ENCODE measurements at regions not wholly inside any gene's neighbourhood (a gene's known extent, or its start where the extent isn't known, plus 50 kb on each side); places are given as distances from the start of the nearest gene placed in this dataset.

DNA sequence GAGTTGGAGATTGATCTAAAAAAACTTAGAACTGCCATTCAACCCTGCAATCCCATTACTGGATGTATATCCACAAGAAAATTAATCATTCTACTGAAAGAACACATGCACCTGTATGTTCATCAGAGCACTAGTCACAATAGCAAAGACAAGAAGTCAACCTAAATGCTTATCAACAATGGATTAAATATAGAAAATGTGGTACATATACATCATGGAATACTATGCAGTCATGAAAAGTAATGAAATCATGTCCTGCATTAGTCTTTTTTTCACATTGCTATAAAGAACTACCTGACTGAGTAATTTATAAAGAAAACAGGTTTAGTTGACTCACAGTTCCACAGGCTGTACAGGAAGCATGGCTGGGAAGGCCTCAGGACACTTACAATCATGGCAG is 850.5 kb downstream of the TECRL start:
- Histone ChIP-seq H3K36me3 (replicated peaks; ENCODE audit: insufficient read depth, low read length) (no peaks in the 10 kb centered on the region), H3K27ac (ENCODE audit: low read length) (no peak overlapping the region), H3K9ac (ENCODE audit: low read length) (no peak overlapping the region), H3K27me3 (replicated peaks; ENCODE audit: insufficient read depth, low read length) (no peaks in the 10 kb centered on the region), H3K4me1 (ENCODE audit: low read length) (no peaks in the 10 kb centered on the region), H3K9me3 (replicated peaks; ENCODE audit: insufficient read depth, low read length) (no peaks in the 10 kb centered on the region), H3K9me2 (replicated peaks; ENCODE audit: insufficient read depth, low read length) (no peaks in the 10 kb centered on the region), H3F3A (ENCODE audit: insufficient read depth, low read length) (no peaks in the 10 kb centered on the region), H3K4me3 (ENCODE audit: low read length) (no peak overlapping the region), H2AFZ (ENCODE audit: low read length) (no peak overlapping the region), H4K20me1 (ENCODE audit: insufficient read depth, low read length) (no peaks in the 10 kb centered on the region), H3K79me2 (ENCODE audit: low read length) (no peaks in the 10 kb centered on the region), H3K4me2 (ENCODE audit: low read depth, low read length) (no peak overlapping the region)
- no peak for DNase-seq
- no peak for TF ChIP-seq CTCF (IDR thresholded peaks at IDR 0.05; ENCODE audit: low read length)
- TF ChIP-seq EZH2phosphoT487 (IDR thresholded peaks at IDR 0.05; ENCODE audit: low read length): no peak
- no peak for TF ChIP-seq EZH2 (optimal IDR thresholded peaks at IDR 0.05; ENCODE audit: low read depth, low read length)

DNA sequence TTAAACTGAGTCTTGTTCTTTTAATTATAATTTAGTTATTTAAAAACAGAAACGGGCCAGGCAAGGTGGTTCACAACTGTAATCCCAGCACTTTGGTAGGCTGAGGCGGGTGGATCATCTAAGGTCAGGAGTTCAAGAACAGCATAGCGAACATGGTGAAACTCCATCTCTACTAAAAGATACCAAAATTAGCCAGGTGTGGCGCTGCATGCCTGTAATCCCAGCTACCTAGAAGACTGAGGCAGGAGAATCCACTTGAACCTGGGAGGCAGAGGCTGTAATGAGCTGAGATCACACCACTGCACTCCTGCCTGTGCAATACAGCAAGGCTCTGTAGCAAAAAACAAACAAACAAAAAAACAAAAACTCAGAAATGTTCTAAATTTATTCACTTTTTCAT is 852.9 kb downstream of the TECRL start:
- TF ChIP-seq CTCF (IDR thresholded peaks at IDR 0.05; ENCODE audit: low read length): no peak
- TF ChIP-seq EZH2 (optimal IDR thresholded peaks at IDR 0.05; ENCODE audit: low read depth, low read length): no peak
- TF ChIP-seq EZH2phosphoT487 (IDR thresholded peaks at IDR 0.05; ENCODE audit: low read length): no peak
- no peak overlapping the region for H3K9ac ChIP-seq (ENCODE audit: low read length)
- H3K4me1 ChIP-seq (ENCODE audit: low read length): no peaks in the 10 kb centered on the region
- H3F3A ChIP-seq (ENCODE audit: insufficient read depth, low read length): no peaks in the 10 kb centered on the region
- no peaks in the 10 kb centered on the region for H4K20me1 ChIP-seq (ENCODE audit: insufficient read depth, low read length)
- no peaks in the 10 kb centered on the region for H3K36me3 ChIP-seq (replicated peaks; ENCODE audit: insufficient read depth, low read length)
- H3K9me3 ChIP-seq (replicated peaks; ENCODE audit: insufficient read depth, low read length): no peaks in the 10 kb centered on the region
- no peak overlapping the region for H3K4me3 ChIP-seq (ENCODE audit: low read length)
- no peaks in the 10 kb centered on the region for H3K9me2 ChIP-seq (replicated peaks; ENCODE audit: insufficient read depth, low read length)
- no peak for DNase-seq
- H3K79me2 ChIP-seq (ENCODE audit: low read length): no peaks in the 10 kb centered on the region
- no peaks in the 10 kb centered on the region for H3K27me3 ChIP-seq (replicated peaks; ENCODE audit: insufficient read depth, low read length)
- H3K27ac ChIP-seq (ENCODE audit: low read length): no peak overlapping the region
- no peak overlapping the region for H3K4me2 ChIP-seq (ENCODE audit: low read depth, low read length)
- no peak overlapping the region for H2AFZ ChIP-seq (ENCODE audit: low read length)

- no peaks in the 10 kb centered on the region for H3K9me3 ChIP-seq (replicated peaks; ENCODE audit: insufficient read depth, low read length)
- no peaks in the 10 kb centered on the region for H3F3A ChIP-seq (ENCODE audit: insufficient read depth, low read length)
- TF ChIP-seq EZH2phosphoT487 (IDR thresholded peaks at IDR 0.05; ENCODE audit: low read length) (no peak), CTCF (IDR thresholded peaks at IDR 0.05; ENCODE audit: low read length) (no peak), EZH2 (optimal IDR thresholded peaks at IDR 0.05; ENCODE audit: low read depth, low read length) (no peak)
Measured at GRCh38 chr4:63553123-63553522, 856.1 kb downstream of the TECRL start.

More at GRCh38 chr4:63553123-63553522, 856.1 kb downstream of the TECRL start:
- Histone ChIP-seq H3K4me1 (ENCODE audit: low read length) (no peaks in the 10 kb centered on the region), H4K20me1 (ENCODE audit: insufficient read depth, low read length) (no peaks in the 10 kb centered on the region), H2AFZ (ENCODE audit: low read length) (no peak overlapping the region), H3K36me3 (replicated peaks; ENCODE audit: insufficient read depth, low read length) (no peaks in the 10 kb centered on the region), H3K9ac (ENCODE audit: low read length) (no peak overlapping the region), H3K27me3 (replicated peaks; ENCODE audit: insufficient read depth, low read length) (no peaks in the 10 kb centered on the region), H3K9me2 (replicated peaks; ENCODE audit: insufficient read depth, low read length) (no peaks in the 10 kb centered on the region), H3K27ac (ENCODE audit: low read length) (no peak overlapping the region), H3K79me2 (ENCODE audit: low read length) (no peaks in the 10 kb centered on the region), H3K4me3 (ENCODE audit: low read length) (no peak overlapping the region), H3K4me2 (ENCODE audit: low read depth, low read length) (no peak overlapping the region)
- no peak for DNase-seq
